ENCODE measurements at regions not wholly inside any gene's neighbourhood (a gene's known extent, or its start where the extent isn't known, plus 50 kb on each side); places are given as distances from the start of the nearest gene placed in this dataset.
A peak's percentile ranks its signal among the peaks of the same experiment; 100 is the strongest.

DNA sequence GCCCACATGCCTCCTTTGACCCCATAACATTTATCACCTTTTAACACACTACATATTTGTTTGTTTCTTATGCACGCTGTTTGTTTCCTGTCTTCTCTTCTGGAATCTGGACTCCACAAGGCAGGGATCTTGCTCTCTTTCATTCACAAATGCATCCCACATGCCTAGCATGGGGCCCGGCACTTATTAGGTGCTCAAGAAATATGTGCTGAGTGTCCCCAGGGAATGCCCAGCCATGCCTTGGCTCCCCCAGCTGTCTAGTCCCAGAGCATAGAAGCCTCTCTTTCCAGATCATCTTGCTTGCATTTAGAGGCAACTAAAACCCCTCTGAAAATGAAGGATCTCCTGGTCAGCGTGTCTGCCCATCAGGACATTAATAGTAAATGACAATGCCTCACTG lies 283.7 kb downstream of the CBLN1 start:
- H3K27ac Mint-ChIP-seq (ENCODE audit: unreplicated experiment), result no peak overlapping the region
- peaks cover 13% of the 10 kb centered on the region for H3K9me3 Mint-ChIP-seq (ENCODE audit: unreplicated experiment)
- H3K36me3 Mint-ChIP-seq (ENCODE audit: unreplicated experiment), result no peaks in the 10 kb centered on the region
- no peaks in the 10 kb centered on the region for H3K4me1 Mint-ChIP-seq (ENCODE audit: unreplicated experiment)
- DNase-seq (ENCODE audit: extremely low spot score, unreplicated experiment), result no peak
- H3K4me3 Mint-ChIP-seq (ENCODE audit: unreplicated experiment), result no peak overlapping the region
- TF ChIP-seq, protein P1, sequence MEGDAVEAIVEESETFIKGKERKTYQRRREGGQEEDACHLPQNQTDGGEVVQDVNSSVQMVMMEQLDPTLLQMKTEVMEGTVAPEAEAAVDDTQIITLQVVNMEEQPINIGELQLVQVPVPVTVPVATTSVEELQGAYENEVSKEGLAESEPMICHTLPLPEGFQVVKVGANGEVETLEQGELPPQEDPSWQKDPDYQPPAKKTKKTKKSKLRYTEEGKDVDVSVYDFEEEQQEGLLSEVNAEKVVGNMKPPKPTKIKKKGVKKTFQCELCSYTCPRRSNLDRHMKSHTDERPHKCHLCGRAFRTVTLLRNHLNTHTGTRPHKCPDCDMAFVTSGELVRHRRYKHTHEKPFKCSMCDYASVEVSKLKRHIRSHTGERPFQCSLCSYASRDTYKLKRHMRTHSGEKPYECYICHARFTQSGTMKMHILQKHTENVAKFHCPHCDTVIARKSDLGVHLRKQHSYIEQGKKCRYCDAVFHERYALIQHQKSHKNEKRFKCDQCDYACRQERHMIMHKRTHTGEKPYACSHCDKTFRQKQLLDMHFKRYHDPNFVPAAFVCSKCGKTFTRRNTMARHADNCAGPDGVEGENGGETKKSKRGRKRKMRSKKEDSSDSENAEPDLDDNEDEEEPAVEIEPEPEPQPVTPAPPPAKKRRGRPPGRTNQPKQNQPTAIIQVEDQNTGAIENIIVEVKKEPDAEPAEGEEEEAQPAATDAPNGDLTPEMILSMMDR (IDR thresholded peaks at IDR 0.05), result no peak
- H3K27me3 Mint-ChIP-seq (ENCODE audit: unreplicated experiment), result no peaks in the 10 kb centered on the region

DNA sequence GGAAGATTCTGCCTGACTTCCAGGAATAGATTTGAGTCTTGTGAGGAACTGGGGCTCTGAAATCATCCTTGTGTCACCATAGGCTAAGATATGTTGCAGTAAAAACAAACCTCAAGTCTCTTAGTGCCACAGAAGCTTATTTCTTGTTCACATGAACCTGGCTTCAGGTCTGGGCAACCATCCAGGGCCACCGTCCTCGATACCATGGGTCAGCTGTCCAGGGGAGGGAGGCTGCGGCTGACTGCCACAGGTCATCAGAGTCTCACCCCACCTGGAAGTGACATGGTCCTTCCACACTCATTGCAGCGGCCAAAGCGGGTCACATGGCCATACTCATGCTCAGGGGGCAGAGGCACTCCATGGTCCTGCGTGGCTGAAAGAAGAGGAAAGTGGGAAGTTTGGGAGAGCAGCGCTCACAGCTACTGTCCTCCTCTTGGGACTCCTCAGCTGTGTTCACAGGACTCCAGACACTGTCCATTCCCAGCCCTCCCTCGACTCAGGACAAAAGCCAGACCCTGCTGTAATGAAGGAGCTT lies 284.5 kb downstream of the CBLN1 start:
- Mint-ChIP-seq H3K36me3 (ENCODE audit: unreplicated experiment) (no peaks in the 10 kb centered on the region), H3K4me3 (ENCODE audit: unreplicated experiment) (no peak overlapping the region), H3K4me1 (ENCODE audit: unreplicated experiment) (no peaks in the 10 kb centered on the region), H3K27ac (ENCODE audit: unreplicated experiment) (no peak overlapping the region), H3K9me3 (ENCODE audit: unreplicated experiment) (peaks cover 13% of the 10 kb centered on the region), H3K27me3 (ENCODE audit: unreplicated experiment) (no peaks in the 10 kb centered on the region)
- TF ChIP-seq, protein P1 (IDR thresholded peaks at IDR 0.05), result no peak
- DNase-seq (ENCODE audit: extremely low spot score, unreplicated experiment), result peak; percentile 81

DNA sequence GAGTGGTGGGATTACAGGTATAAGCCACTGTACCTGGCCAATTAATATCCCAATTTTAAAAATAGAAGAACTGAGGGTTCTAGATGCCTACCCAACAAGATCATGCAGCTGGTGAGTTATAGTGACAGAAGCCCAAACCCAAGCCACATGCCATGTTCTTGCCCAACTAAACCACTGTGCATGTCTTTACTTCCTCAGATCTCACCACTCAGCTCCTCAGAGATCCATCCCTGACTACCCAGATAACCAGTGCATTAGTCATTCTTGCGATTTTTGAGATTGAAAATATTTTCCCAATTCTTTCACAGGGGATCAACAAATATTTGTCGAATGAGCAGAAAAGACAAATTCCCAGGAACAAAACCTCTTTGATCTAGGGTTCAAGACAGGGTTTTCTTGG lies 303.1 kb downstream of the CBLN1 start:
- TF ChIP-seq, protein P1 (IDR thresholded peaks at IDR 0.05), result no peak
- Mint-ChIP-seq H3K9me3 (ENCODE audit: unreplicated experiment) (peaks cover 16% of the 10 kb centered on the region), H3K27me3 (ENCODE audit: unreplicated experiment) (no peaks in the 10 kb centered on the region), H3K36me3 (ENCODE audit: unreplicated experiment) (no peaks in the 10 kb centered on the region), H3K4me1 (ENCODE audit: unreplicated experiment) (no peaks in the 10 kb centered on the region), H3K4me3 (ENCODE audit: unreplicated experiment) (no peak overlapping the region), H3K27ac (ENCODE audit: unreplicated experiment) (no peak overlapping the region)
- no peak for DNase-seq (ENCODE audit: extremely low spot score, unreplicated experiment)

DNA sequence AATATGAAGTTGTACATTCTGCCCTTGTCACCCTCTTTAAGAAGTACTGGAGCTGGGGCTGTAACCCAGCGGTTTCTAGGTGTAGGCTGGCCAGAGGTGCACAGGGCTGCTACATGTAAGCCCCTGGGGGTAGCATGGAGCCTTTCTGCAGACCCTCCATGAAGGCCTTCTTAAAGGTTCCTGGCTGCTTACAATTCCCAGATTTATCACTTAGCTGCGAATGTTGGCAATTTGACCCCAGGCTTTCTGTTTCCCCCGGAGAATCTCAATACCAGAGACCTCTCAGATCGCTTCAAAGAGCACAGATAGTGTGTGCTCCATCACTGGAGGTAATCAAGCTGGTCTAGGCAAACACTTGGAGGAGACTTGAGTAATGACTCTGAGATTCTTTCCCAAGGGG lies 309.4 kb downstream of the CBLN1 start:
- H3K36me3 Mint-ChIP-seq (ENCODE audit: unreplicated experiment), result no peaks in the 10 kb centered on the region
- TF ChIP-seq, protein P1 (IDR thresholded peaks at IDR 0.05), result no peak
- H3K4me1 Mint-ChIP-seq (ENCODE audit: unreplicated experiment), result no peaks in the 10 kb centered on the region
- H3K4me3 Mint-ChIP-seq (ENCODE audit: unreplicated experiment), result no peak overlapping the region
- no peak overlapping the region for H3K27ac Mint-ChIP-seq (ENCODE audit: unreplicated experiment)
- peaks cover 9% of the 10 kb centered on the region for H3K9me3 Mint-ChIP-seq (ENCODE audit: unreplicated experiment)
- DNase-seq (ENCODE audit: extremely low spot score, unreplicated experiment), result no peak
- H3K27me3 Mint-ChIP-seq (ENCODE audit: unreplicated experiment), result no peaks in the 10 kb centered on the region

DNA sequence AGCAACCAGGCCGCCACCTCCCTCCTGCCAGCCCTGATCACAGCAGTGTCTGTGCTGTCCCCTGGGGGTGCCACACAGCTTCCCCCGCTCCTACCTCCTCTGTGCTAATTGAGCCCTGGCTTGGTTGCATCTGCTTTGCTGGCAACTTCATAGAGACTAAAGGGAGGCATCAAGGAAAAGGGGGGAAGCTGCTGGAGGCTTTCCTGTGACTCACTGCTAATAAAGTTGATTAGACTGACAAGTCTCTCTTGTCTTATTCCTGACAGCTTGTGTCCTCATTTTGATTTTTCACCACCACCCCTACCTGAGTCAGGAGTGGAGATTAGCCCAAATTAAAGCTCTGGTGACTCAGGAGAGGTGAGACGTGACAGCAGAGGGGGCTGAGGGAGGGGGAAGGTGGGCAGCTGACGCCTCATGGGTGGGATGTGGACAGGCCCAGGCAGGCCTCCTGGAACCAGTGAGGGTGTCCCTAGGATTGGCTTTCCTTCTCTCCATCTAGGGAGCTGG lies 310.0 kb downstream of the CBLN1 start:
- no peak for DNase-seq (ENCODE audit: extremely low spot score, unreplicated experiment)

More for the DNA sequence above, 310.0 kb downstream of the CBLN1 start:
- no peak overlapping the region for H3K27ac Mint-ChIP-seq (ENCODE audit: unreplicated experiment)
- no peaks in the 10 kb centered on the region for H3K36me3 Mint-ChIP-seq (ENCODE audit: unreplicated experiment)
- peaks cover 10% of the 10 kb centered on the region for H3K9me3 Mint-ChIP-seq (ENCODE audit: unreplicated experiment)
- H3K4me3 Mint-ChIP-seq (ENCODE audit: unreplicated experiment), result no peak overlapping the region
- H3K27me3 Mint-ChIP-seq (ENCODE audit: unreplicated experiment), result no peaks in the 10 kb centered on the region
- H3K4me1 Mint-ChIP-seq (ENCODE audit: unreplicated experiment), result no peaks in the 10 kb centered on the region
- TF ChIP-seq, protein P1 (IDR thresholded peaks at IDR 0.05), result no peak

Data from osteocyte (in vitro differentiated cells).